NCI-H2081 (cell line): ENCODE measurements at regions not wholly inside any gene's neighbourhood (a gene's known extent, or its start where the extent isn't known, plus 50 kb on each side); places are given as distances from the start of the nearest gene placed in this dataset.

Experiments used
- DNase-seq, 2 experiments: peaks; one replicate each; lab custom pipeline; 2025; lab: John Stamatoyannopoulos, UW

DNA sequence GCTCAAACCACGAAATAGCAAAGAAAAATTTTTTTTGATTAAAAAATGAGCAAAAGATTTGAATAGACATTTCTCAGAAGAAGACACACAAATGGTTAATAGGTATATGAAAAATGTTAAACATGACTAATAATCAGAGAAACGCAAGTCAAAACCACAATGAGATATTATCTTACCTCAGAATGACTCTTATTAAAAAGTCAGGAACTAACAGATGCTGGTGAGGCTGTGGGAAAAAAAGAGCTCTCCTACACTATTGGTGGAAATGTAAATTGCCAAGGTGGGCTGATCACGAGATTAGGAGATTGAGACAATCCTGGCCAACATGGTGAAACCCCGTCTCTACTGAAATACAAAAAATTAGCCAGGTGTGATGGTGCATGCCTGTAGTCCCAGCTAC, 315.5 kb upstream of the FLRT2 start:
- no peak for DNase-seq

GRCh38 chr14:85217412-85217811, 312.5 kb upstream of the FLRT2 start:
- DNase-seq, result no peak

GRCh38 chr14:85218982-85219381, 311.0 kb upstream of the FLRT2 start:
- no peak for DNase-seq

DNA sequence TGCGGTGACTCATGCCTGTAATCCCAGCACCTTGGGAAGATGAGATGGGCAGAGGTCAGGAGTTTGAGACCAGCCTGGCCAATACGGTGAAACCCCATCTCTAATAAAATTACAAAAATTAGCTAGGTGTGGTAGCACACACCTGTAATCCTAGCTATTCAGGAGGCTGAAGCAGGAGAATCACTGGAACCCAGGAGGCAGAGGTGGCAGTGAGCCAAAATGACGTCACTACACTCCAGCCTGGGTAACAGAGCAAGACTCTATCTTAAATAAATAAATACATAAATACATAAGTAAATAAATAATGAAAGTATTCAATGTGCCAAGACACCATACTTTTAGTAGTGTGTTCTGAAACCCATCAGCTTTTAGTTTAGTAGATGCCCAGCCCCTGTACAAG, 308.1 kb upstream of the FLRT2 start:
- DNase-seq, result no peak

GRCh38 chr14:85222341-85222740, 307.6 kb upstream of the FLRT2 start:
- DNase-seq, result no peak

DNA sequence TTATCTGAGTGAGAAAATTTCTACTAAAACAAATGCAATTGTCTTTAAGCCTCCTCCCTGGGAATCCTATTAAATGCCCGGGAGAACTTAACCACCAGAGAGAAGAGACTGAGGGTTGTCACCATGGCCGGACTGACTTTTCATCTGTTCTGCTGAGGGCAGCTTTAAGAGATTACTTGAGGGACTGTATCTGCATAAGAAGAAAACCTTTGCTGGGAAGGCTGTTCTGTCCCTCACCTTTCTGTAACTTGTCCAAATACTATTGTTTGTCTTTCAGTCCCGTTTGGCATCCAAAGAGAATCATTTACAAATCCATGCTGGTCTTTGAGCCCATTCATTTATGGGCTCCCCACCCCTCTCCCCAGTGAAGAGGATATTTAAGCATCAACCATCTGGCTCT, 306.3 kb upstream of the FLRT2 start:
- no peak for DNase-seq

DNA sequence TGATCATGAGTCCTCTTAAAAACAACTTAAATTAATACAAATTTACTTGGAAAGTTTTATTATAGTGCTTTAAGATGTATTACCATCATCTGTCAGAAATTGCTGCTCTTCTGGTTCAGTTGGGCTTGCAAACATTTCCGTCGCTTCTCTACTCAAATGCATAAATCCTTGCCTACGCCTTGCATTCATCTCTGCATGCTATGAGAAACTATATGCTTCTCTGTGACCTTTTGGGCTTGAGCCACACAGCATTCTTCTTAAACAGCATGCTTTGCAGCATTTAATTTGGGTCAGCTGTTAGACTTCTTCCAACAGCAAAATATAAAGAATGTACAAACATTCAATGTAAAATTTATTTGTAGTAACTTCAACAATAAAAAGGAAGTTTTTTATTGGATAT, 305.7 kb upstream of the FLRT2 start:
- DNase-seq, result no peak

- DNase-seq, result no peak
Observed at GRCh38 chr14:85233756-85234155, 296.2 kb upstream of the FLRT2 start.

DNA sequence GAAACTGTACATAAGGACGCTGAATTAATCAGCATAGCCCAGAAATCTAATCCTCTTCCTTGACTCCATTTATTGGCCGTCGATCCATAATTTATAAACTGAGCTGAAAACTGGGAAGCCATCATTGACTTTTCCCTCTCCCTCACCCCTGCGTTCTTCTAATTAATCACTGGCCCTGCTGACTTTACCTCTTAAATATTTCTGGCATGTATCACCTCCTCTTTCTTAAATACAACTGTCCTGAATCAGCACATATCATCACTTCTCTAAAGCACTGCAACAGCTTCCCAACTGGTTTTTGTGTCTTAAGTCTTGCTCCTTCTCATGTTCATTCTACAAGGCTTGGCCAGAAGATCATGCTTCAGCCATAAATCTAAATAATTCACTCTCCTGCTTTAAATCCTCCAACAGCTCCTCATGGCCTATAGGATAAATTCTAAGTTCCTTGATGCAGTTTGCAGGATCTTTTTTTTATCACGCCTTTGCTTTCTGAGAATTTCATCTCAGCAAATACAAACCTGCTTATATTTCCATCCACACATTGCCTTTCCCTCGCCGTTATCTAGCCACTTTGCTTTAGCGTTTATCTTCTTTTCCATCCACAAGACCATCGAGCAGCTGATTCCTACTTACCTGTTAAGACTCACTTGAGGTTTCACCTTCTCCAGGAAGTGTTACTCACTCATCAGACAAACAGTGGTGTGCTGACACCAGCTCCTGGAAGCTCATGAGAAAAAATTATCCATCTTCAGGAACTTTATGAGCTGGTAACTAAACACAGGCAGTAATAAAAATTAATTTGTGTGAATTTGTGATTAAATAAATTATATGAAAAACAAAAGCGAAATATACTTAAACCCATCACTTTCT, 295.6 kb upstream of the FLRT2 start:
- no peak for DNase-seq

- DNase-seq, result no peak
Observed at GRCh38 chr14:85235868-85236267, 294.1 kb upstream of the FLRT2 start.

DNA sequence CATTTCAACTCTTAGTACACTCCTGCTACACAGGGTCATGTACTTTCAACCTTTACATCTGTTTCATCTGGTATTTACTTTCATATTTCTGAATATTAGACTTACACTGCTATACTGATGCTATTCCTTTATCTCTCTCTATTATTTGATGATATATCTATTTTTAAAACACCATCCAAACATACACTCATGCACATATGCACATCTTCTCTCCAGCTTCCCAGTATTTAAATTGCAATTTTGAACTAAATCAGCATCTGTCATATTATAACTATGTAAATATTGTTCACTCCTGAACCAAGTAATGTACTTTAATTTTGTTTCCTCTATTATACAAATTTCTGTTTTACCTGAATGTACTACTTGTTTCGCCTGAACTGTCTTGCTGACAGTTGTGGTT, 293.6 kb upstream of the FLRT2 start:
- DNase-seq, result no peak

DNA sequence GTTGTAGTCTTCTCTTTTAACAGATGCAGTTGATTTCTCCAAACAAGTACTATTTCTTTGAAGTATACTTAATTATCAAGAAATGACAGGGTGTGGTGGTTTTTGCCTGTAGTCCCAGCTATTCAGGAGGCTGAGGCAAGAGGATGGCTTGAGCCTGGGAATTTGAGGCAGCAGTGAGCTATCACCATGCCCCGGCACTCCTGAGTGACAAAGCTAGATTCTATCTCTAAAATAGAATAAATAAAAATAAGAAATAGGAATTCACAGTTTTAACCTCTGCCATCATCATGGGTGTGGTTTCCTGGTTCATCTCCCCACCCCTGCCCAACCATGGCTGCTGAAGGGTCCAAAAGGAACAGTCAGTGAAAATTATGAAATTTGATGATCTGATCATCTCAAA, 290.2 kb upstream of the FLRT2 start:
- no peak for DNase-seq

DNA sequence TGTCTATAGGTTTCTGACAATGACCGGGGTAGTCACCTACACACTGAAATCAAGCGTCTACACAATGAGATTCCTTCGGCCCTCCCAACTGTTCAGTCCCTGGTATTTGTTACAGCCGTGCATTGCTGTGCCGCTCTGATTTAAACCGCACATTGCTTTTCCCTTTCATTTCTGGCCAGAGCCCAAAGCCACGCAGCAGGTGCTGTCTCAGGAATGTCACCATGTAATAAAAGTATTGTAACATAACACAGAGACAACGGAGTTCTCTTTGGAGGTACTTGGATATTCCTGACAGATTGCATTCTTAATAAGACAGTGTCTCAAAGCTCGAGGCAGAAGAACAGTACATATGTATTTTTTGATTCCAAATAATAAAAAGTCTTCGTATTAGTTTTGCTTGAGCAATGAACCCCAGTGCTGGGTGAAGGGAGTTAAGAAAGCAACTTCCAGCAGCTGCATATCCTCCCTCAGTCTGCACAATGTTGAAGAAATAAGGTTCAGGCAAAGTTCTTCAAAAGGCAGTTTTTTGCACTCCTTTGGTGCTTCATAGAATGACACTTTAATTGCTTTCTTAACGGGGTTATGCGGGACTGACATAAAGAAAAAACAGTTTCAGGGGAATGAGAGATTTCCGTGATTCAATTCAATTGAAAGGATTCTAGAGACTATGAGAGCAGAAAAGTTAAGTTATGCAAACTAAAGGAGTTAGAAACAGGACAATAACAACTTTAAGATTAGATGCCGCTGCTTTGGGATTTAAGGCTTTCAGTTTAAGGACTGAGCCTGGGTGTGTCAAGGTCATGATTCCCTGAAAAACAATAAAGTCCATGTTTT, 288.7 kb upstream of the FLRT2 start:
- peak in 1 of 2 experiments; percentile 7 for DNase-seq

DNA sequence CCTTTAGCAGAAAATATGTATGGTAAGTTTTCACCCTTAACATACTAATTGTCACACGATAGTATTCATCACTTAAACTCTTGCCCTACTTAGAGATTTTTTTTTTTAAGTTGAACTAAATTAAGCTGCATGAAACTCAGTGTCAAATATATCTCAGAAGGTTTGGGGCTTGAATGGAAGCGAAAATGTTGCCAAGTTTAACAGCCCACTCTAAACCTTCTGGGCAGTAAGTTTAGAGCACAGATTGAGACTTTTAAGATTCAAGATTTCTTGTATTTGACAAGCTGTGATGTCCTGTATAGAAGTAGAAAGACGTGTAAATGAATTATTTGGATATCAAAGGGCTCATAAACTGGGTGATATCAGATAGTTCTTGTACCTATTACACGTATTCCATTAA, 287.3 kb upstream of the FLRT2 start:
- no peak for DNase-seq

DNA sequence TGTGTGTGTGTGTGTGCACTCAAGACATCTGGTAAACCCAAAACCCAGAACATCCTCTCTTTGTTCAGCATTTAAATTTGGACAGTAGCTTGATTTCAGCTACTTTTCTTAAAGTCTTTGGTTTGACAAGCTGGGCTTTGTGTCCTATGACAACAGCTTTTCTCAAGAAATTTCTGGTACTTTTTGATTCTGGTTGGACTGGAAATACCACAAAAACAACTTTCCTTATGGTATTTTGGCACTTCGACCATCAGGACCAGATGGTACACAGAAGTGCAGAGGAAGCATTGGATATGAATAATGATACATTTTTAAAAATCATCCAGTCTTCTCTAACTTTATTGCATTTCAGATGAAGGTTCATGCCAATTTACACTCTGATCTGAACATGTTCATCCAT, 286.6 kb upstream of the FLRT2 start:
- DNase-seq, result no peak

DNA sequence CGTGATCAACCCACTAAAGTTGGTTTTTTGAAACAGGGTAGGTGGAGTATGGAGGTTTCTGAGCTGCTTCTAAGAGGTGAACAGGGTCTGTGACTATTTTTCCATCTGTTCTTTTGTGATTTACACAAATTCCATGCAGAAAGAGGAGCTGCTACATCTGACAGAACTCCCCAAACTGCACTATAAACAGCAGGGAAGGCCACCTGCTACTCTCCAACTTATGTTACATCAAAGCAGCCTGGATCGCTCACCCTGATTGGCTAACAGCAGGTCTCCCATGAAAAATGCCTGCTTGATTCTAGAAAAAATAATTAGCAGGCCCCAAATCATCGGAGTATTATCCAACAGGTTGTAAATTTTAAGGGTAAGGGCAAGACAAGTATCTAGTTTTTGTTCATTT, 282.9 kb upstream of the FLRT2 start:
- peak in 1 of 2 experiments; percentile 24 for DNase-seq

- no peak for DNase-seq
Observed at GRCh38 chr14:85248881-85249635, 280.9 kb upstream of the FLRT2 start.

DNA sequence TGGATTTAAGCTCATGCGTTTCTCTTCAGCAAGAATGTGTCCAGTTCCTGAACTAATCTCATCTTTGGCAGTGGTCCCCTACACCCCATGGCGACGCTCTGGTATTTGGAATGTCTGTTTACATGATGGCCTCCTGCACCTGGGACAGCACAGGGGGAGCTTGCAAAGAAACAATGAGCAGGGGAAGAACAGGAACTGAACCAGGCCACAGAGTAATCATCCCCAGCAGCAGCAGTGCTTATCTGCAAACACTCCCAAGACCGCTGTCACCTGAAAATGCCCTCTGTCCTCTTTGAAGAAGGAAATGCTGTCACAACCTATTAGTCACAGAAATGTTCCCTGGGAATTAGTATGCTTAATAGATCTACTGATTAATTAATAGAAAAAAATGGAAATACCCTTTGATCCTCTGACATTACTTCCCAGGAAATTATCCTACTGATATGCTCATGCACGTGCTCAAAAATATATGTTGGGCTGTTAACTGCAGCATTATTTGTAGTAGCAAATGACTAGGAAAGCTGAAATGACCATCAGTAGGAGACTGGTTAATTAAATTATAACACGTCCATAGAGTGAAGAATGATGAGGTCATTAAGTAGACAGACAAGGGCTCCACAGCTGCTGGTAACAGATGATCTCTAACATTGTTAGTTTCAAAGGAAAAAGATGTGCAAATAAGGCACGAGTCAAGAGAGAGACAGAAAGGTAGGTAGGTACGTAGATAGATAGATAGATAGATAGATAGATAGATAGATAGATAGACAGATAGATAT, 279.3 kb upstream of the FLRT2 start:
- DNase-seq, result peak; percentile 72 to 94

DNA sequence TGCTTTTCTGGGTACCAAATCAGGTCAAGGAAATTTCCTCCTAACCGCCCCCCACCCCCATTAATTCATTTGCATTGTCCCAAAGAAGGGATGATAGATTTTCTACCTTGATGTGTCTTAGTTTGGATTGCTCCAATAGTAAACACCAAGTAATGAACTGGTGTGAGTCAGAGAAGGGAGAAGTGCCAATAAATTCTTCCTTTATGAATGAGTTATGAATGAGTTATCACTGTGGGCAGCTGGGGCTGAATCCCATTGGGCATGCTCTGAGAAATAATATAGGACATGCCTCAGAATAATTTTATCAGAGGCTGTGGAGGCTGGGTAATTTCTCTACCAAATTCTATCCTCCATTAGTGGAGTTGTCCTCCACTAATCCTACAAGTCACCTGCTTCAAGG, 277.9 kb upstream of the FLRT2 start:
- no peak for DNase-seq

- no peak for DNase-seq
Observed at GRCh38 chr14:85254711-85255110, 275.2 kb upstream of the FLRT2 start.

DNA sequence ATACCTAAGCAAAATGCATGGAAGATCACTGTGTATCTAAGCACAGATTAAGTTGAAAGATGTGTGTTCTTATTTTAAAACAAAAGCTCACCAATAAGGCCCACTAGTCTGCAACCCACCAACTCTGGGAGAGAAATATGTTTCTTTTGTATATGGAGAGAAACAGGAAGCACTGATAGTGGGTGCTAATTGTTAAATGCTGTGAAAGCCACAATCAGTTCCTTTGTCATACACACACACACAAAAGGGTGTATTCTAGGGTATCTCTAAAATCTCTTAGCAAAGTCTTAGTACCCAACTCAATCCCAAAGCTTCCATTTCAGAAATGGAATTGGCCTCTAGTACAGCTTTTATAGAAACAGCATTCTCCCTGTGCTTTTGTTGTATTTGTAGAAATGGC, 272.7 kb upstream of the FLRT2 start:
- no peak for DNase-seq
